Common myeloid progenitor, CD34-positive (primary cell): ENCODE measurements at regions not wholly inside any gene's neighbourhood (a gene's known extent, or its start where the extent isn't known, plus 50 kb on each side); places are given as distances from the start of the nearest gene placed in this dataset.

Experiments used
- CTCF ChIA-PET: fragments of 350-600 bp; sonication (Branson Sonifier 250); formaldehyde crosslinking; loops from one replicate; lab custom pipeline; 2021; ENCODE audit warnings: antibody characterized with exemption; lab: Charles Lee
- POLR2A ChIA-PET: fragments of 350-600 bp; sonication (Branson Sonifier 250); formaldehyde crosslinking; loops from one replicate; lab custom pipeline; 2021; ENCODE audit warnings: antibody characterized with exemption; lab: Charles Lee
- DNase-seq, 3 donors: peaks; one replicate each; pipeline versions ENCODE4 v3.0.0 to v3.0.0-alpha.2; 2013
- H3K27ac ChIP-seq, 2 experiments: 1 replicate in 1 of 2; 2 replicates in 1 of 2; pipeline ENCODE4 v1.7.0; 2013; ENCODE audit warnings: inconsistent platforms in 2 of 2, low read length in 2 of 2, mild to moderate bottlenecking in 2 of 2, low read depth in 1 of 2, moderate library complexity in 1 of 2; ENCODE audit not compliant: severe bottlenecking in 2 of 2, insufficient read depth in 1 of 2, poor library complexity in 1 of 2
- H3K27me3 ChIP-seq, 5 experiments: replicated peaks in 2 of 5; 1 replicate in 3 of 5; 2 replicates in 2 of 5; pipeline versions ENCODE4 v1.6.1 to v1.7.0; 2013; ENCODE audit warnings: low read length in 4 of 5, mild to moderate bottlenecking in 2 of 5, moderate library complexity in 2 of 5, inconsistent platforms in 1 of 5; ENCODE audit not compliant: insufficient read depth in 5 of 5, control insufficient read depth in 4 of 5
- H3K36me3 ChIP-seq, 4 experiments: 1 replicate in 2 of 4; 2 replicates in 2 of 4; pipeline versions ENCODE4 v1.6.1 to v1.7.0; 2013; ENCODE audit warnings: low read length in 3 of 4, control low read depth in 1 of 4, mild to moderate bottlenecking in 1 of 4; ENCODE audit not compliant: control insufficient read depth in 4 of 4, insufficient read depth in 4 of 4
- H3K4me1 ChIP-seq, 4 experiments: 1 replicate in 3 of 4; 2 replicates in 1 of 4; pipeline versions ENCODE4 v1.6.1 to v1.7.1; 2013; ENCODE audit warnings: low read length in 3 of 4, mild to moderate bottlenecking in 3 of 4, control low read depth in 1 of 4, inconsistent platforms in 1 of 4, moderate library complexity in 1 of 4; ENCODE audit not compliant: control insufficient read depth in 4 of 4, insufficient read depth in 4 of 4; ENCODE audit errors: control extremely low read depth in 1 of 4
- H3K4me3 ChIP-seq, 7 experiments: 1 replicate in 4 of 7; 2 replicates in 3 of 7; pipeline versions ENCODE4 v1.5.1 to v1.7.0; 2013; ENCODE audit warnings: mild to moderate bottlenecking in 7 of 7, low read length in 6 of 7, moderate library complexity in 6 of 7, inconsistent platforms in 2 of 7, low read depth in 2 of 7, control low read depth in 1 of 7; ENCODE audit not compliant: insufficient read depth in 4 of 7, control insufficient read depth in 1 of 7; ENCODE audit errors: extremely low read depth in 1 of 7
- H3K9me3 ChIP-seq, 5 experiments: 1 replicate in 4 of 5; 2 replicates in 1 of 5; pipeline versions ENCODE4 v1.6.1 to v1.7.1; 2013; ENCODE audit warnings: low read length in 4 of 5, mild to moderate bottlenecking in 2 of 5, inconsistent platforms in 1 of 5, low read depth in 1 of 5, moderate library complexity in 1 of 5; ENCODE audit not compliant: control insufficient read depth in 4 of 5, insufficient read depth in 2 of 5; ENCODE audit errors: control extremely low read depth in 1 of 5
- WGBS: methylation state at CpG from one replicate; pipeline ENCODE4 v1.1.5; 2013; ENCODE audit not compliant: insufficient coverage; 5-methylcytosine and 5-hydroxymethylcytosine counted together

- Histone ChIP-seq H3K27me3 (peaks cover 0 to 25% (median 5%) of the 10 kb centered on the region in 5 experiments), H3K4me3 (no peak overlapping the region), H3K4me1 (no peaks in the 10 kb centered on the region), H3K36me3 (no peaks in the 10 kb centered on the region), H3K27ac (no peak overlapping the region), H3K9me3 (no peaks in the 10 kb centered on the region)
- POLR2A ChIA-PET, result no interaction called here
- WGBS, result 87% methylated on average over 8 of the region's 9 CpGs
- DNase-seq, result no peak
- CTCF ChIA-PET, result no interaction called here
These were observed 56.1 kb upstream of the CPLX2 start for GRCh38 chr5:175815126-175815913.

- Histone ChIP-seq H3K4me3 (no peak overlapping the region), H3K27me3 (peaks cover 0 to 29% (median 5%) of the 10 kb centered on the region in 5 experiments), H3K27ac (no peak overlapping the region), H3K4me1 (no peaks in the 10 kb centered on the region), H3K9me3 (no peaks in the 10 kb centered on the region), H3K36me3 (no peaks in the 10 kb centered on the region)
- ChIA-PET POLR2A (no interaction called here), CTCF (no interaction called here)
- 68% methylated on average over 8 of the region's 10 CpGs for WGBS
- no peak for DNase-seq
These were observed 55.0 kb upstream of the CPLX2 start for GRCh38 chr5:175816348-175816747.

- no peak for DNase-seq
- H3K4me3 ChIP-seq, result no peak overlapping the region
- no peaks in the 10 kb centered on the region for H3K4me1 ChIP-seq
- H3K36me3 ChIP-seq, result no peaks in the 10 kb centered on the region
- ChIA-PET POLR2A (no interaction called here), CTCF (no interaction called here)
- 96% methylated on average over 3 of the region's 6 CpGs for WGBS
- no peak overlapping the region for H3K27ac ChIP-seq
- no peaks in the 10 kb centered on the region for H3K9me3 ChIP-seq
- peaks cover 0 to 39% (median 9%) of the 10 kb centered on the region in 5 experiments for H3K27me3 ChIP-seq
These were observed 52.3 kb upstream of the CPLX2 start for GRCh38 chr5:175819090-175819425.

GRCh38 chr5:175820230-175820629 lies 51.1 kb upstream of the CPLX2 start:
- Histone ChIP-seq H3K9me3 (no peaks in the 10 kb centered on the region), H3K36me3 (no peaks in the 10 kb centered on the region), H3K27me3 (peaks cover 0 to 41% (median 7%) of the 10 kb centered on the region in 5 experiments), H3K27ac (no peak overlapping the region), H3K4me1 (no peaks in the 10 kb centered on the region), H3K4me3 (no peak overlapping the region)
- 74% methylated on average over 7 of the region's 9 CpGs for WGBS
- POLR2A ChIA-PET, result no interaction called here
- CTCF ChIA-PET, result no interaction called here
- DNase-seq, result no peak
